HG02759 (cell line): ENCODE measurements at regions not wholly inside any gene's neighbourhood (a gene's known extent, or its start where the extent isn't known, plus 50 kb on each side); places are given as distances from the start of the nearest gene placed in this dataset.
"Not testable (repeated sequence)": the region's sequence is repeated elsewhere in the genome, so short reads cannot be mapped to it uniquely, and the experiment has no call there.

Source experiments
- ATAC-seq: cut with Tn5 transposase; IDR thresholded peaks from one replicate; pipeline ENCODE4 v1.9.1; 2021; ENCODE audit warnings: mild to moderate bottlenecking, moderate library complexity; ENCODE audit not compliant: unreplicated experiment

DNA sequence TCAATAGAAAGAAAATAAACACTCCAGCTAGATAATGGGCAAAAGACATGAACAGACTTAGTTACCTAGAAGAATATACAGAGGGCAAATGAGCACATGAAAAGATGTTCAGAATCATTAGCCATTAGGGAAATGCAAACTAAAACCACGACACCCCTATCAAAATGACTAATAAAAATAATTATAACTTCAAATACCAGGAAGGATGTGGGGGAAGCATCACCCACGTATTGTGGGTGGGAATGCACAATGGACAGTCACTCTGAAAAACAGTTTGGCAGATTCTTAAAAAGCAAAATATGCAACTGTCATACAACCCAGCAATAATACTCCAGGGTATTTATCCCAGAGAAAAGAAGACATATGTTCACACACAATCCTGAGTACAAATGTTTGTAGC, 92.6 kb downstream of the DLL1 start:
- no peak for ATAC-seq

DNA sequence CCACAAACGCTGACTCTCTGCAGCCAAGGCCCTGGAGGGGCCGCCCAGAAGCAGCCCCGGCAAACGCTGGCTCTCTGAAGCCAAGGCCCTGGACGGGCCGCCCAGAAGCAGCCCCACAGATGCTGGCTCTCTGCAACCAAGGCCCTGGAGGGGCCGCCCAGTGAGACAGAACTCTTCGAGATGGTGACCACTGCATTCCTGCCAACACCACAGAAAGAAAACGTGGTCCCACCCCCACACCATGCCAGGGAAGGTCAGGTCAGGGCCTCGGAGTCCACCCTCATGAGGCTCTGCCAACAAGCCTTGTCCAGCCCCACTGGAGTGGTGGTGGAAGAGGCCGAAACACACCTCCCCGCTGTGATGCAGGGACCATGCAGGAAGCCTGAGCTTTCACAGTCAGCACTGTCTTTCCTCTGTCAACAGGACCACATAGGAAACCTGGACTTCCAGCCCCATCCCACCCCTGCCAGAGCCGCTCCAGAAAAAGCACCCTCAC, 97.5 kb downstream of the DLL1 start:
- ATAC-seq, result no peak

DNA sequence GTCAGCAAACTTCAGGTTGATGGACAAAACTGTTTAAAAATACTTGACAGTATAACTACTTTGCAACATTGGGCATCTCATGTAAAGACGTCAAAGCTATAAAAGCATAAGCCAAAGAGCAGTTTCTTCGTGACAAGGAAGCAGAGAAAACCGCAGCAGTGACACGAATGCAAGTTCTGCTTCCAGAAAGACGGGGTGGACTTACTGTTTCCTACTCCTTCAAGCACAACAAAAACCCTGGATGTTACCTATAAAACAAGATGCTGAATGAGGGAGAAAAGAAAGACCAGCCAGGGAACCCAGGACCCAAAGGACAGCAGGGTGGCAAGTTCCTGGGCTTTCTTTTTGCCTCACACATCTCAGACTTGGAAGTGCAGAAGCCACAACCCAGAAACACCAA, 98.0 kb downstream of the DLL1 start:
- ATAC-seq, result no peak

DNA sequence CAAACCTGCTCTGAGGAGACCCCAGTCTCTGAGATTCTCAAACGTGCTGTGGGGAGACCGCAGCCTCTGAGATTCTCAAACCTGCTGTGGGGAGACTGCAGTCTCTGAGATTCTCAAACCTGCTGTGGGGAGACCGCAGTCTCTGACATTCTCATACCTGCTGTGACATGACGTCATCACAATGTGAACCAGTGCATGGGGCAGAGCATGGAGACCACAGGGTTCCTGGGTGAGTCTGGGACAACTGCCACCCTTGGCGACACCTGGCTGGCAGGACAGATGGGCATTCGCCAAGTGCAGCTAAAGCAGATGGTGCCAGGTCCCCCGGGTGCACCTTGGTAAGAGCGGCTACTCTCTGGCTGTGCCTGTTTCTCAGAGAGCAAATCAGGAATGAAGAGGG, 98.8 kb downstream of the DLL1 start:
- ATAC-seq, result not testable (repeated sequence)

DNA sequence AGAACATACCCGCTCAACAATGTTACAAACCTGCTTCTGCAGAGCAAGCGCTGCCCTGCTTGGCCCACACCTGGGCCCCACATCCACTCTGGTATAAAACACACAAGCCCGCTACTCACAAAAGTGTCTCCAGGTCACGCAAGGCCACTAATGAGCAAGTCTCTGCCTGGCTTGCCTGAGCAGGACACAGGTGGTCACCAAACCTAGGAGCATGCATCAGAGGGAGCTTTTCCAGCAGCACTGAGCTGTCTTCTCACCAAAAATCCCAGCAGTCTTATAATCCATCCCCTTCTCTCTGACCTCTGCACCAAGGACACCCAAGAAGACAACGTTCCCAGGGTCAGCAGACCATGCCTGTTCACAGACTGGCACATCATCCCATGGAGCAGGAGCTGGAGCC, 100.8 kb downstream of the DLL1 start:
- no peak for ATAC-seq

DNA sequence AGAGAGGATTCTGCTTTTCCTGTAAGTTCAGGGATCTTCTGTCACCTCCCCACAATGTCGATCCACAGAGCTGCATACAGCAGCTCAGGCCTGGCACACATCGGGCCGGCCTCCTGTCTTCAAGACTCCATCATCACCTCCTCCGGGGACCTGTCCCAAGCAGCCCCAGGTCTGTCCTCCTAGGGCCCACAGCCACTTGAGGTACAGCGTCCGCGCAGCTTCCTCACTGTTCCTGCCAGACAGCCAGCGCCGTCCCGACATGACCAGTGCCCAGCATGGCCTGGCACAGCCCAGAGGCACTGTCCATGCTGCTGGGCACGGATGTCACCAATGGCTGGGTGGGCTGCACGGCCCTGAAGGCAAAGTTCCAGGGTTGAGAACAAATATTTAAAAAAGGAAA, 101.6 kb downstream of the DLL1 start:
- no peak for ATAC-seq

DNA sequence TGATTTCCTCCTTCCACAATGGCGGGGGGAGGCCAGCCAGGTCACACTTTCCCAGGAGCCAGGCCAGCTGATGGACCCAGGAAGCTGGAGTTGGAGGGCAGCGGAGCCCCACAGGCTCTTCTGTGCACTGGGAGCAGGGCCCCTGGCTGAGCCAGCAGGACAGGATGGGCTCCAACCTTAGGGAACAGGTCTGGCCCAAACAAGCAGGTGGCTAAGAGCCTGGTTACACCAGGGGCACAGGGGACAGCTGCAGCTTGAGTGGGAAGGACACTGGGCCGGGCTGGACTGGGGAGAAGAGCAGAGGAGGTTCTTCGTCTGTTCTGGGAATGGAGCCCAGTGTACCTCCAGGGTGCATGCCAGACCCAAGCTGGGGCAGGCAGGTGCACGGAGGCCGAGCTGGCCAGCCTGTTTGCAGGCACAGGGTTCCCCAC, 102.3 kb downstream of the DLL1 start:
- no peak for ATAC-seq

DNA sequence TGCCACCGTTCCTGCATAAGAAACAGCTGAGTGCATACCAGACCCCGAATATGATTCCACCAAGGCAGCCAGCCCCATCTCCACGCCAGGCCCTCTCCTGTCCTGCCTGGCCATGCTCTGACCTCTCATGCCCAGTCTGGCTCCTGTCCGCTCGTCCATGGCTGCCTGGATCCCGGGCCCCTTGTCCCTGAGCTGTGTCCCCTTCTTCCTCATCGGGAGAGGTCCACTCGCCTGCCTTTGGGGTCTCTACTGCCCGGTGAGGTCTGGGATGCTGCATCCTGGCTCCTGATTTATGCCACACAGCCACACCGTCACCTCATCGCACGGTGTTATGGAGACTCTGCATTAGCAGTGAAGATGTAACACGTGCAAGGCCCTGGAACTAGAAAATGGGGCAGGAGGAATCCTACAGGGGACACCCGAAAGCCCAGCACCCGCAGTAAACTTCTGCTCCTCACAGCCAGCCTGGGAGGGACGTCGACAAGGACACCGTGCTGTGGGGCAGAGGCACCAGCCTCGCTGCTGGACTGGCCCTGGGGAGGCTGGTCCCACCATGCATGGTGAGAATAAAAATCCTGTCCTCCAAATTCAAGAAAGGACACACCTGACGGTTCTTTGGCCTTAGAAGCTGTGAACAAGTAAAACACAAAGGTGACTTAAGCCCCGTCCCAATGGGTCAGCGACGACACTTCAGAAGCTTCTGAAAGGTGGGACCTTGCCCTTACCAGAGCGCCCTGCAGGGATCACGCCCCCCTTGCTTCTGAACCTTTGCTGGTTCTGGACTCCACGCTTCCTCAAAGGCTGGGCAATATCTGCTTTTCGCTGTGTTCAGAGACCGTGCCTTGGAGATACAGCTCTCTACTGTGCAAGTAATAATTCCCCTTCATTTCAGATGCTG, 103.0 kb downstream of the DLL1 start:
- ATAC-seq, result no peak

DNA sequence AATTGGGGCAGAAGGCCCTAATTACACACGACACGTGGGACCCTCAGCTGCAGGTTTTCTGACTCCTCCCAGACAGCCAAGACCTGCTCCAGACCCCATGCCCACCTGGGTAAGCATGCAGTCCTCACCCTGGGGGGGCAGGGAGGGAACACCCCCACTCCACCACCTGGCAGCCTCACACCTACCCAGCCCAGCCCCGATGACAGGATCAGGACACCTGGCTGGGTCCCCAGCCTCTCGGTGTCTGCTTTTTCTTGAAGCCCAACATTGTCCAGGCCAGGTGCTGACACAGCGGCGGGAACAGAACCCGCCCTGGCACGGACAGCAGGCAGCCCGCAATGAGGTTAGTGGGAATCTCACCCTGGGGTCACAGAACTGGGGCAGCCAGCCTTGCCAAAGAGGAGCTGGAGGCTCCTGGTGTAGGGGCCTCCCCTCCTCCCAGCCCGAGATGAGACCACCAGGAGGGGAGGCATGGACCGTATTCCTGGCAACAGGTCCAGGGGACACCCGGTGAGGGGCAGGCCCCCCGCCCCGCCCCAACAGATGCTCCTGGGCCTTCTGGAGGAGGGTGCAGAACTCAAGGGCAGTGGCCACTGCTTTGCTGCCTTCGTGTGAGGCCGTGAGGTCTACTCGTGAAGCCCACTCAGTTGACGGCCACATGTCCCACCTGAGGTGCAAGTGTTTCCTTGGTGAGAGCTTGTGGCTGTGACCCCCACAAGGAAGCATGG, 103.8 kb downstream of the DLL1 start:
- ATAC-seq, result no peak

DNA sequence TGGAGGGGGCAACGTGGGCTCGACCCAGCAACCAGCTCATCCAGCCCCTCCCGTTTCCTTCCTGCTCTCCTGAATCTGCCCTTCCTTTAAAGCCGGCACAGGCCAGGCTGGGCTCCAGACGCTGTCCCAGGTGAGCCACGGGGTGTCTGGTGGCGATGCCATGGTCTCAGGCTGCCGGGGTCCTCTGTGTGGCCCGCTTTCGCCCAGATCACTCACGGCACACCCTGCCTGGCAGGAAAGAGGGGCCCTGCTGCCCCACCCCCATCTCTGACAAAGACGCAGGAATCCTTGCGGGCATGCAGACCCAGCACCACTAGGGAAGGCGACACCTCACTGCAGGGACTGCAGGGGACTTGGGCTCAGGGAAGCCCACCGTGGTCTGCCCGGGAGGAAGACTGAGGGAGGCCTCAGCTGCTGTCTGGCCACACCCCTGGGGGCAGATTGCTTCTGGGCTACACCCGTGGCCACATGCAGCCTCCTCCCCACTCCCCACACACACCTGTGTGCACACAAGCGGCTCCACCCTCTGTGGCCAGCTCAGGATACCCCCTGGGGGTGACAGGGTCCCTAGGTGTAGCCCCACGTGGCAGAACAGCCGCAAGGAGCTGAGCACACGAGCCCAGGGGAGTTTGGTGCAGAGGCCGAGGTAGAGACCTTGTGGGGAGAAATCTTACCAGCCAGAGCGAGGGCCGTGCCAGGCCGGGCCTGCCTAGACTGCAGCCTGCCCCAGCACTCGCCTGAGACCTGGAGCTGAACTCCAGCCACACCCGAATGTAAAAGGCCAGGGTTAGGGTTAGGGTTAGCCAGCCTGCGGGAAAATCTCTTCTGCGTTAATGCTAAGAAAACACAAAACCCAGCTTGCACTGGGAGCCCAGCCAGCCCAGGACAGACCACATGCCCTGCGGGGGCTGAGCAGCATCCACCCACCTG, 104.6 kb downstream of the DLL1 start:
- ATAC-seq, result no peak

DNA sequence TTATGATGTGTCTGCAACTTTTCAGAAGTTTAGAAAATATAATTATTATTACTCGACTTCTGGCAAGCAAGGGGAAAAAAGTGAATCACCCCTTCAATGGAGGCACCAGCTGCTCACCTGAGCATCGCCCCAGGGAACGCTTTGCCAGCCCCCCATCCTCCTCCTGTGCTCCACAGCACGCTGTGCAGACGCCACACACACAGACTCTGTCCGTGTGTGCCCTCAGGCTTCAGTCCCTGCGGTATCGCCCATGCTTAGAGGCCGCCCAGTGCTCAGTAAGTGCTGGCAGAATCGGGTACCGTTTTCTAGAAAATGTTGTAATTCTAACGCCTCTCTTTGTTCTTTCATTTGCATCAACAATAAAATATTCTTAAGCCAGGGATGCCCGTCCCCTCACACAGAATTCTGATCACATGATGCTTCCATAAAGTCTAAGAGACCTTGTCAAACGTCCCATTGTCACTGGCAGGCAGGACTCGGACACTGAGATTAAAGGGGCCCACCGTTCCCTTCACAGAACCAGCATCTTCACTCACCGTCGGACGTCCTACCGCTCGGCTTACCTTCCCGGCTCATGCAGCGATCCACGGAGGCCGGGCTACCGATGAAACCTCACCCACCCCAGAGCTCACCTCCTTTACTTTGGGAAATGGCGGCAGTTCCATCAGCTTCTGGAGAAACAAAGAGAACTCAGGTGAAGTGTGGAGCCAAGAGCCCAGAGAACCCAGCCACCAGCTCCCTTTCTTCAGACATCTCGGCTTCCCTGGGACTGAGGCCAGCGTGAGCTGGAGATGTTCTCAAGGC, 105.5 kb downstream of the DLL1 start:
- no peak for ATAC-seq

DNA sequence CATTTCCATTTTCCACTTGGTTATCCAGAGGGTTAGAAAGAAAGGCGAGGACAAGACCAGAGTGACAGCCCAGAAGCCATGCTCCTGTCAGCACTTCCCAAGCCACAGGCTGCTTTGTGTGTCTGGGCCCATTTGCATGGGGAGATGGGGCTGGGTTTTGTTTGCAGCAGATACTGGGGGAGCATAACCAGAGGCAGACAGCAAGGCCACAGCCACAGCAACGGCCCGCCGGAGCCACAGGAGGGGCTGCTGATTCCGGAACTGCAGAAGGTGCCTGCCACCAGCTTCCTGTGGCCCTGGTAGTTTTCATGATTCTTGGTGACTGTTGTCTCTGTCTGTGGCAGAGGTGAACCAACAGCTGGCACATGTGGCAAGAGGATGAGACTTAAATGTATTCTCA, 106.6 kb downstream of the DLL1 start:
- ATAC-seq, result no peak

DNA sequence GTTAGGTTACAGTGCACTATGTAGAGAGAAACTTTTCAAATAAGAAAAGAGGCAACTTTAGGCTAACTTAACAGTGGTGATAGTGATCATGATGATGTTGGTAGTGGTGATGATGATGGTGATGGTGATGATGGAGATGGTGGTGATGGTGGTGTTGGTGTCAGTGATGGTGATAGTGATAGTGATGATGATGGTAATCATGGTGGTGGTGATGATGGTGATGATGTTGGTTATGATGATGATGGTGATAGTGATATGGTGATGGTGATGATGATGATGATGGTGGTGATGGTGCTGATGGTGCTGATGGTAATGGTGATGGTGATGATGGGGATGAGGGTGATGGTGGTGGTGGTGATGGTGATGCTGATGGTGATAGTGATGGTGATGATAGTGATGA, 107.4 kb downstream of the DLL1 start:
- ATAC-seq, result no peak

DNA sequence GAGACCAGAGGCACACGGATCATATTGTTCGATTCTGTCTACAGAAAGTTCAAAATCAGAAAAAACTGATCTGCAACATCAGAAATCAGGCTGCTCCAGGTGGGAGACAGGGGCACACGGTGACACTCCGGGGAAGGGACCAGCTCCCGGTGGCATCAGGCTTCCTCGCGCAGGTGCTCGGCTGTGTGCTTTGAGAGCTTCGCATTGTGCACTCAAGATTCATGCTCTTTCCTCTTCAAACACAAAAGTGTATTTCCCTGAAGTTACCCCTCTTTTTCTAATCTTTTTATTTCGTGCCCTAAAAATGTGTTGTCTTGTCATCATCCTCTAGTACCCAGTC, 108.1 kb downstream of the DLL1 start:
- no peak for ATAC-seq

DNA sequence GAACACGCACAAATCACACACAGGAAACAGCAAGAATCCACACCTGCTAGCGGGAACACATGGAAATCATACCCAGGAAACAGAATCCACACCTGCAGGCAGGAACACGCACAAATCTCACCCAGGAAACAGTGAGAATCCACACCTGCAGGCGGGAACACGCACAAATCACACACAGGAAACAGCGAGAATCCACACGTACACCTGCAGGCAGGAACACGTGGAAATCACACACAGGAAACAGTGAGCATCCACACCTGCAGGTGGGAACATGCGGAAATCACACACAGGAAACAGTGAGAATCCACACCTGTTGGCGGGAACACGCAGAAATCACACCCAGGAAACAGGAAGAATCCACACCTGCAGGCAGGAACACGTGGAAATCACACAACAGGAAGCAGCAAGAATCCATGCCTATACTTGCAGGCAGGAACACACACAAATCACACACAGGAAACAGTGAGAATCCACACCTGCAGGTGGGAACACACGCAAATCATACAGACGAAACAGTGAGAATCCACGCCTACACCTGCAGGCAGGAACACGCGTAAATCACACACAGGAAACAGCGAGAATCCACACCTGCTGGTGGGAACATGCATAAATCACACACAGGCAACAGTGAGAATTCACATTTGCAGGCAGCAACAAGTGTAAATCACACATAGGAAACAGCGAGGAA, 108.6 kb downstream of the DLL1 start:
- ATAC-seq, result no peak

DNA sequence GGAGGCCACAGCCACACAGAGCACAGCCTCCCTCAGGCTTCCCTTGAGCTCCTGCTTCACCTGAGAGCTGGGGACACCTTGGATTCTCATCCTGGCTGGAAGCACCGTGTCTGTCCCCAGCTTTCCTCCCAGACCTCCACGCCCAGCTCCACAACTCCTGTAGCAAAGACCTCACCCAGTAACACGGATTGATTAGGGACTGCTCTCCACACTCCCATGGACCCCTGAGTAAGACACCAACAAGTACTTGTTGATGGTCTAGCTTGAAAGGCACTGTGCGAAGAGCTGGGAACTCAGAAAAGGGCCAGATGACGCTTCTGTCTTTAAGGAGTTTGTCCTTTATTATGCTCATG, 109.6 kb downstream of the DLL1 start:
- no peak for ATAC-seq

DNA sequence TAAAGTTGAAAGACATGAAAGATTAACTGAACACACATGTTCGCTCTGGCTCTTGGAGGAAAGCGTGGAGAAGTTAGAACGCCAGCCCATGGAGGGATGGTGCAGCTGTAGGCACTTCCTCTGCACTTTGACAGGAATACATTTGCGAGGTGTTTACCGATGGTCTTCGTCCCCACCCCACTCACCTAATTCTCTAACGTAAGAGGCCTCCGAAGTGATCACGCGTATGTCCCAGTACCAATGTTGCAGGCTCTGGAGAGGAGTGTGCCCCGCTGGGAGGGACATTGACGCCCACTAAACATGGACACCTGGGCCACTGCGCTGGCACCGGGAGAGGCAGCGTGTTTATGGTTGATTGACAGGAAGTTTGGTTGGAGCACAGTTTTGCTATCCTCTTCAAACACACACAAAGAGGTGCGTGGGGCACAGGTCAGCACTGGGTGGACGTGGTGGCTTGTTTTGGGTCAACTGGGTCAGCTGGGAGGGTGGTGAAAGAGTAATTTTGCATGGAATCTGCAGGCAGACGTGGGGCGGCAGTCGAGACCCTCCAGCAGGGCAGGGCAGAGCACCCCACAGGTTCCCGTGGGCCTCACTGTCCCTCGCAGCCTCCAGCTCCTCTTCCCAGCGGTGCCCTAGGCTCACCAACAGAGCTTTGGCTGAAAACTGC, 110.1 kb downstream of the DLL1 start:
- no peak for ATAC-seq

DNA sequence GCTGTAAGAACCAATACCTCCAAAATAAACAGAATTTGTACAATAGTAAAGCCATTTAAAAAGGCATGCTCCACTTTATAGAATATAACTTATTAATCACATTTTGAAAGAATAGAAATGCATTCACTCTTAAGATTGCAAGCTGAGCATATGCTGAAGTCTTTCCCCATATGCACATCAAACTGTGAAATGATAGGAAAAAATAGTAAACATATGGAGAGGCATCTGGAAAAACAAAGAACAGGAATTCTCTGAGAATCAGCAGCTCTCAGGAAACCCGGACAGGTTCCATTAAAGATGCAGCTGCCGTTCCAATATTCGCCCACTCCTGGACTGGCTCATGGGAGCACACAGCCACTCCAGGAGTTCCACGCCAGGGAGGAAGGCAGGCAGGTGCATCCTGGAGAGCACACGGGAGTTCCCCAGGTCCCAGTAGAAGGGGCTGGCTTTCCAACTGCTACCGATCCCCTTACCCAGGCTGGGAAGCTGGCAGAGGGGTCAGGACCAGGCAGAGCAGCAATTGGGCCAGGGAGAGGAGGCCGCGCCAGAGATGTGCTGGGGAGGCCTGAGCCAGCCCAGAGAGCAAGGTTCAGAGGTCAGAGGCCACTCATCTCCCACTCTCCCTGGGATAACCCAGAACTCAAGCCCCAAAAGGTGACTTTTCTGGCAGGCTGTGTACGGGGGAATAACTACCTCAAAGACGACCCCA, 111.1 kb downstream of the DLL1 start:
- no peak for ATAC-seq
